Fibroblast of skin of right quadriceps (primary cell): ENCODE measurements at regions not wholly inside any gene's neighbourhood (a gene's known extent, or its start where the extent isn't known, plus 50 kb on each side); places are given as distances from the start of the nearest gene placed in this dataset.
"Not testable (repeated sequence)": the region's sequence is repeated elsewhere in the genome, so short reads cannot be mapped to it uniquely, and the experiment has no call there.

Experiments used
- DNase-seq: peaks from one replicate; pipeline ENCODE4 v3.0.0-alpha.2; 2013

DNA sequence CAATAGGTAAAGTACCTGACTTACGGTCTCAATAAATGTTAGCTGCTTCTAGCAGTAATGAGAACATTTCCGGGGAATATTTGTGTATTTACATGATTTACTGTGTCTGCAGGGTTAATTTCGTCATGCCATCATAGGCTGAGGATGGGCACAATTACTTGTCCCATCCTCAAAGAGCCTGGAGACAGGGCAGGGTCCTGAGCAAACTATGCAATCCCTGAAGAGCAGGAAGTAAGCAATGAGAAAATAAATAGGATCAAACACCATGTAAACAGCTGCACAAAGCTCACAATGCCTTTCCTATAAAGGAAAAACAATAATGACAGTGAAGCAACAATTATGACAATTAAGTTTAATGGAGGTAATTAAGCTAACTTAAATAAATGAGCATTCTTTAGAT is 114.6 kb upstream of the FOXQ1 start:
- DNase-seq: no peak

DNA sequence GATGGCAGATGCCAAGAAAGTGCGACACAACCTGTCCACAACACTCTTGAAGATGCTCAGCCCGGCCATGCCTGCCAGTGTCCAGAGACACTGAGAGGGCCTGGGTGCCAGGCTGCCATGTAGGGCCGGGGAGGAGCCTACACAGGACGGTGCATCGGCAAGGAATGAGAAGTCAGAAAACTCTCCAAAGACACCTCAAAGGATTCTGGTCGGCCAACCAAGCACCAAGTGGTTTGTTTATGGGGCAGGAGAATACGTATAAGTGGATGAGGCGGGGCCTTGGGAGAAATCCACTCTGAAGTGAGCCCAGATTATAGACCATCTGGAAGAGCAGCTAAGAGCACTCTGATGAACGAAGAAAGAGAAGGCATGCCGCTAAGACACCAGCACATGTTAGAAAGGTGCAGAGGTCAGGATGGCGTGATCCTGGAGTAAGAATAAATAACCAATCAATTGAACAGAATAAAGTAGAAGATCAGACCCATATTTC is 120.7 kb upstream of the FOXQ1 start:
- DNase-seq: no peak

DNA sequence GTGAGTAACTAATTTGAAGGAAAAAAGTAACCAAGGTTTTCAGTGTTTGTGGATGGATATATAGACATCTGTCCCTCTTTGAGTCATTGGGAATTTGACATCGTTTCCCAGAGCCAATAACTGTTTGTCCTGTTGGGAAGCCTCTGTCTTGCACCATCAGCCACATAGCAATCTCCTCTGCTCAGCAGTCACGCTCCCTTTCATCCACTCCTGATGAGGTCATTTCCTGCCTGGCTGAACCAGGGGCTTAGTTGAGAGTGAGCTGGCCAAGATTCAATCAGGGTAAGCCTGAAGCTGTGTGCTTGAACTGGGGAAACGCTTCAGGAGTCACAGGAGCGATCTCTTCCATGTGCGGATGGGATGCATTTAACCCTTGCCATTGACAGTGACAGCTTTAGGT is 121.5 kb upstream of the FOXQ1 start:
- peak; percentile 95 for DNase-seq

DNA sequence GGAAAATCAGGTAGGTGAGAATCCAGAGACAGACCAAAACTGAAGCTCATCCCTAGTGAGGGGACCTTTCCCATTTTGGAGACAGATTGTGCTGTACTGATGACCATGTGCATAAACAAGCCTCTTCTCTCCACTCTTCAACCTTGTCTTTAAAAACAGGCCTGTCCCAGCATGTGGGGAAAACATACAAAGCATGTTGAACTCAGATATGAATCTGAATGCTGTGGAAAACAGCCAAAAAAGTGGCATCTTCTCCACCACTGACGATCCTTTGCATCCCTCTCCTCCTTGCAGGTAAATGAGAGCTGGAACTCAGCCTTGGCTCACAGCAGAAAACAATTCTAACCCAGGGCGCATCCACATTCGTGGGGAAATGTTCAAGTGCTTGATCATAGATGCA is 123.7 kb upstream of the FOXQ1 start:
- DNase-seq: no peak

DNA sequence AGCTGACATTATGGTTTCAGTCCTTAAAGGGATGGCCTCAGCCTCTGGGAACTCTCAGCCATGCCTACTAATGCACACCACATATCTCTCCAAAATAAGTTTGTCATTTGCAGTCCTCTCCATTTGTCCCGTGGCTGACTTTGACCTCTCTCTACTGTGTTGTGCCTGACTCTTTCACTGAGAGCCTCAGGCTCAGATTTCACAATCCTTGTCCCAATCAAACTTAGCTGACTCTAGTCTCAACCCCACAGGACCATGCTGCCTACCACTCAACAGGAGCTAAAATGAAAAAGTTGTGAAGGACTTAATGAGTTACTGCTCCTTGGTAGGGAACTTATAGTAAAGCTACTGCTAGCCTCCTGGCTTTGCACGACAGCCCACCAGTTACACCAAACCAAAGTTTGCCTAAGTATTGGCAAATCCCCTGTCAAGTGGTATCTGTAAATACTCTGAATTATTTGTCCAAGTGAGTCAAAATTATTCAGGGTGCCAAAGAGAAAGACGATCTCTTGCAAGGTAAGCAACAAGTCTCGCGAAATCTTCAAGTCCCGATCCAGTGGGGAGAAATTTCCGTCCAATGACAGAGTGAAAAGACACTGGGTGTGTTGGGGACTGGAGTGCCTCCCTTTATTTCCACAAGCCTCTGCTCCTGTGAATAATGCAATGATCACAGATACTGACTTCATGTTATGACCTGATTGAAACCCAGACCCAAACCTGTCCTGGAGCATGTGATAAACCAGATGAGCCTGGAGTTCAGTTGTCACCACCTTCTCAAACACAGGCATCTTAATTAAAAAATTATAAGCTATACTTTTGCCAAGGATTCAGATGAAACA is 124.4 kb upstream of the FOXQ1 start:
- DNase-seq: no peak

DNA sequence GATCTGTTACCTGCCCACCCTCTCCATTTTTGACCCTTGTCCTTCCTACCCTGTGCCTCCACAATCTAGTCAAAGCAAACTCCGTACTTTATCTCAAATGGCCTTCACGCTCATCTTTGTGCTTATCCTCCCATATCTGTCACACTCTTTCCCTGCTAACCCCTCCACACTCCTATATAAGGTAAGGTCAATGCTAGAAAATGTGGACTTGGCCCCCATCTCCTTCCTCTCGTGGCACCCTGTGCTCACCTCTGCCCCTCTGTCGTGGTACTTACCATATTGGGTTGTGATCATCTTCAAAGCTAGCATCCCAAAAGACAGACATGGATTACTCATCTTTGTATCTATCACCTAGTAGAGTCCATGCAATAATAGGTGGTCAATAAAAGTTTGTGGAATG is 127.6 kb upstream of the FOXQ1 start:
- no peak for DNase-seq

DNA sequence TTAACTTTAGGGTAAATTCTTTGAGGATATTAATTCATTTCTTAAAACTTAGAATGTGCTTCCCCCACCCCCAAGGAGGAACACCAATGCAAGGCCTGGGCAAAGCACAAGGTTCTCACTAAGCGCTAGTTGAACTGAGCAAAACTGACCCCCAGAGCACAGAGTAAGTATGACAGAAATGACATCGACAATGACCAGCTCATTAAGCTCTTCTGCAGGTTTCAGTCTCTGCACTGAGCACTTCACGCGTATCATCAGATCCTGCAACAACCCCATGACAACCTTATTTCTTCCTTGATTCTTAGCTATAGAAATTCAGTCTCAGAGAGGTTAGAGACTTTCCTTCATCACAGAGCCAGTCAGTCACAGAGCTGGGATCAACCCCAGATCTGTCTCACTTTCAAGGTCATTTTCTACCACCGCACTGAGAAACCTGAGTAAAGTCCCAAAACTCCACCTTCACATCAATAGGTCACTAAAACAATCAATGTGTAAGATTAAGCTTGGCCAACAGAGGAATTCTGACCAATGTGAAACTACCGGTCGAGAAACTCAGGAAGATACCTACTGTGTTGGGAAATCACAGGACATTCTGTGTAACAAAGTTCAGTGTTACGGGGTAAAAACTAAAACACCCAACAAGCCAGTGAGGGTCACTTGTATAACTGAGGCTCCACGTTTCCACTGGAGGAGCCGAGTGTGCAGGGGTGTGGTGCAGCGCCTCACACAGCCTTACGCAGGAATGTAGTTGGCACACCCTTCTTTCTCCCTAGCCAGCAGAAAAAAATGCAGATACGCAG is 129.0 kb upstream of the FOXQ1 start:
- DNase-seq: no peak

DNA sequence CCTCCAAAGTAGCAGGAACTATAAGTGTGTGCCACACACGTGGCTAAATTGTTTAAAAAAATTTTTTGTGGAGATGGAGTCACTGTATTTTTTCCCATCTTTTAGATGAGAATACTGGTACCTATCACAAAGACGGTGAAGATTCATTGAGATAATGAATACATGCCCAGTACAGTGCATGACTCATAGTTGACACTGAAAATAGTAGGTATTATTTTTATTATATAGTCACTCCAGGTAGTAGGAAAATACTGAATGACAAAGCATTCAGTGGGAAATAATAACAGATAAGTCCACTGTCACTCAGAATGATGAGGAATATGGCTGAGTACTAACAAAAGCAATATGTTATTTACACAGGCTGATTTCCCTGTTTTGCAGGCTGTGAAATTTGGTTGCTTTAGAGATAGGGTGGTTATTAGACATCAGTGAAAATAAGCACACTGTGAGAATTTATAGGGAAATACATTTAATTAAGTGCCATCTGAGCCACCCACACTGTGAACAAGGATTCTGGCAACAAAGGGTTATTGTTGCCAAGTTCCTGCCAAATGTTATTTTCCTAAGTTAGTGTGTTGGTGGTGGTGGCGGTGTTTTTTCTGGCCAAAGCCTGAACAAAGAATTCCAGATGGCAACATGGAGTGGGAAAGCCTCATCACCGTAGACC is 129.8 kb upstream of the FOXQ1 start:
- no peak for DNase-seq

DNA sequence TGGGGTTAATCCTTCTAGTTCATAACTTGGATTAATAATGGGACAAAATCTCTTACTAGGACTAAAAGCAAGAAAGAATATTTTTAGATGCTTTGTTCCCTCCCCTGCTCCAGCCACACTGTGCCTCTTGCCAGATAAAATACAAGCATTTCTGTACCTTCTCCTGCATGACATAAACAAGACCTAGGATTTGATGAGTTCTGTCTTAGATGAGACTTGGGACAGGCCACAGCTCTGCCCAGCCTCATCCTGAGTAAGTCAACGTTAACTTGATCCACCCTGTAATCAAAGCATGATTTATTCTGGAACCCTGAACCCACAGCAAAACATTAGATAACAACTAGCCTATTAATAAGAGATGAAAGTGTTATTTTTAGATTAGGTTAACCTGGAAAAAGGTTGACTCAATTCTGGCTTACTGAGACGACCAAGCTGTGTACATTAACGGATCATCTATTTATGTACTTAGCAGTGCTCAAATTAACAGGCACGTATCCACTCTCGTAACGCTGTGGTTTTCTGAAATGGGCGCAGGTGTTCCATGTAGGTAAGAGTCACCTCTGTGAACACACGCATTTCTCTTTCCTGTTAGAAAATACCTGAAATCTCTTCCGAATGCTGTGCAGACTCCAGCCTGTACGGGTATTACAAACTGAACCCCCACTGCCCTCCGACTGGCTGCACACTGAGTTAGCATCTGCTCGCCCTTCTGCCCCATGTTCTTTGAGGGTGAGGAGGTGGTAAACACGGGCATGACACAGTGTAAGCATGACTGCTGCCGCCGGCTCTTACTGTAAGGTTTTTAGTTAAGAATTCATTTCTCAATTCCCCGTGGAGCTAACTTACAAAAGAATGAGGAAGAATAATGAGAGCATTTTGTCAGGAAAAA is 132.1 kb upstream of the FOXQ1 start:
- no peak for DNase-seq

DNA sequence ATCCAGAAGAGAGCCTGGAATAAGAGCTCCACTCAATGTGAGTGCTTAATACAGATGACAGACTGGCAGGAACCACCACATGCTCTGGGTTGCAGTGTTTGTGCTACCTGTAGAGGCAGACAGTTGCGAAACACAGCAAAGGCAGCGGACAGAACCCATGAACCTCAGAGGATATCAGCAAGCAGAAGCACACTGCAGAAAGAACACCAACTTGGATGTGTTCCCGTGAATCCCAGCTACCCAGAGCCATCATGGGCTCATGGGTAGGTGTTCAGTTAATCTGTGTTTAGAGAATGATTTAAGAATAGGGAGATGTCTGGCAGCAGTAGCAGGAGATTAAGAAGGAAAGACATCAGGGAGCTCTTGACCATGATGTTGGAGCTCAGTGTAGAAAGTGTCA is 133.3 kb upstream of the FOXQ1 start:
- DNase-seq: no peak

DNA sequence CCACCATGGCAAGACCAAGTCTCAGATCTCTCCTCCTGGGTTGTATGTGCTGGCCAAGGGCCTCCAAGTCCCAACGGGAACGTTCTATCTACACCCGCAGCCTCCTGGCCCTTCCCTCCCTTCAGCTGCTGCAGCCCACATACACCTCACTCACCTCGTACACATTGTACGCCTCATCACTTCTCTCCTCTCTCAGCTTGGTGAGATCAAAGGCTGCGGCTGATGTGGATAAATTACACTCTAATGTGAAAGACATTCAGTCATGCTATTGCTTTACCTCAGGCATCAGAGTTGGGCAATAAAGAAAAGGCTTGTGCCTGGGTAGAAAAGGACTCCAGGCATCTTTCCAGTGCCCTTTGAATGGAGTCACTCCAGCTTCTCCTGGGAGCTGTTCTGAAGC is 135.3 kb upstream of the FOXQ1 start:
- no peak for DNase-seq

DNA sequence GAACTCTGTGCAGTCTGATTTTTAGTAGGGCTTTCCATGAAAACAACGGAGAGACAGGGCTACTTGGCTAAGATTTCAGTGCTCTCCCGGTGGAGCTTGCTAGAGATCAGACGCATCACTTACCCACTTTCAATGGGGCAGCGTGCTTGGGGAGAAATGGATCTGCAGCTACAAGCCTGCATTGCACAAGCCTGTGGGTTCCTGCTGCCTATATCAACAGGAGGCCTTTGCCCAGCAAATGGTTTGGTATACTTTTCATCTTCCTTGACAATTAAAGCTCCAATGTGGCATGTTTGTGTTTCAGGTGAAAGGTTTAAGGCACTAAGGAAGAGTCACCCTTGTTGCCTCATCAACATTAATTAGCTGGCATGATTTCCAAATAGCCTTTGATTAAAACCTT is 136.0 kb upstream of the FOXQ1 start:
- DNase-seq: no peak

DNA sequence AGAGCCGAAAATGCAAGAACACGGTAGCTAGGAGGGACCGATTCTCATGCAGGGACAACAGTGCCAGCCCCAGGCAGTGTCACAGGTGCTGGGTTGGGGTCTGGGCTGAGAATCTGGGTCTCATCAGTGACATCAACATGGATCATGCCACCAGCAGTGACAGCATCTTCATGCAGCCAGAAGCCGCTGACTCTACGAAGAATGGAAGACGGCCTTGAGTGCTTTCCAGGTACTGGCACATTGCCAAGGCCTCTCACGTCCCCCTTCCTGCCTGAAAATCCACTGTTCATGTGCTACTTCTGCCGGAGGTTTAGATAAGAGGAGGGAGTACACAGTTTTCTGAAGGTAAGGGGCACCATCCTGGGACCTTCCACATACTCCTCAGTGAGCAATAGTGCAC is 141.1 kb upstream of the FOXQ1 start:
- DNase-seq: peak; percentile 6

DNA sequence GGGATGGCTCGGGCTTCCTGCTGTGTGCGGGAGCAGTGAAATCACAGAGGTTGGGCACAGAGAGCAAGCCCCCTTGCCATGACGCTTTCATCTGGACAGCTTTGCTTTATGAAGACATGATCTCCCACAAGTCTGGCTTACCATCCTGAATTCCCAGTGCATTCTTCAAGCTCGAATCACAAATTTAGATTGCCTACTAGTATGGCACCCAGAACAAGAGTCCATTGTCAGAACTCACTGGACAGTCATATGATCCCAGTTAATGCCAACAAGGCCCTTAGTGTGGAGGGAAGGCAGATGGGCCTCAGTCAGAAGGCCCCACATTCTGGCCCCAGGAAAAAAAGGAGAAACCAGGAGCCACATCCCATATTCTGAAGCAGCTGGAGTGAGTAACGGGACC is 147.3 kb upstream of the FOXQ1 start:
- no peak for DNase-seq

DNA sequence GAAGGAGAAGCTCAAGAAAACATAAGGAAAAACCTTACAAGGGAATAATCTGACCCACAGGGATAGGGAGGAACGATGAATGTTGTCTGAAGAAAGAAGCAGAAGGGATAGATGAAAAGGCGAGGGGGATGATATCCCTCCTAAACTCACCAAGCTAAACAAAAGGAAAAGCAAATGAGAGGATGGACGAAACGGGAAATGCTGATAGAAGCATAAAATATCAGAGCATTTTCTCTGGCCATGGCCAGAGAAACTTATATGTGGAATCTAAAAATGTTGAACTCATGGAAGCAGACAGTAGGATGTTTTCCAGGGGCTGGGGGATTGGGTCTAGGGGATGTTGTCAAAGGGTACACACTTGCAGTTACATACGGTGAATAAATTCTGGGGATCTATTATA is 148.4 kb upstream of the FOXQ1 start:
- no peak for DNase-seq

DNA sequence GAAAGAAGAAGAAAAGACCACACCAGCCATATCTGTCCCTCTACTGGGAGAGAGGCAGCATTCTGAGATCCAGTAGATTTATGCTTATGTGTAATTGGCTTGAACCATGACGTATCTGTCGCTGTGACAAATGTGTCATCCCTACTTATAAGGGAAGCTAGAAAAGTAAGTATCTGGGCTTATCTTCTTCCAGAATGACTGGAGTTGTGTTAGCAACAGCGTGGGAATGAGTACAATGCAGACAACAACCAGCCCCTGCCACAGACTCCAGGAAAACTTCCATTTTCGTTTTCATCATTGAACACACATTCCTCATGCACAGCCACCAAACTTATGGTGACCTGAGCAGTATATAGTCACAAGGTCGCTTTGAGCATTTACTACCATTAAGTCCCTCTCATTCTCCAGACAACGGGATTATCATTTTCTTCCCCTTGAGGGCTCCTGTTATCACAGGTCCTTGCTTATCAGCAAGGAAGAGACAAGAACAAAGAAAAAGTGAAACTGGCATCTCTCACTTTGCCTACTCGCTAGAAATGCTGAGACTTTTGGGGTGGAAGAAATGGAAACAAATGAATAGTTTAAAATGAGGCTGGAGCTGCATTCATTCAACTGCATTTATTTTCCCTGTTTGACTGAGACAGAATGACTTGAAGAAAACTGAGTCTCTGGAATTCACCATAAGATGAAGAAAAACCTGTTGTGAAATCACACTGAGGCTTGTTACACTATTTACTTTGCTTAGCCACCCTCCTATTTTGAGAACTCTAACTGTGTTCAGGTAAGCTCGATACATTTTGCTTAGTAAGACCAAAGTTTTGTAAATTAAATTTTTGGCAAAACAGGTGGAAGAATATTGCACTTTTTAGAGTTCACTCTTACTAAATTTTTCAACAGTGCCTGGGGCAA is 149.3 kb upstream of the FOXQ1 start:
- DNase-seq: no peak

DNA sequence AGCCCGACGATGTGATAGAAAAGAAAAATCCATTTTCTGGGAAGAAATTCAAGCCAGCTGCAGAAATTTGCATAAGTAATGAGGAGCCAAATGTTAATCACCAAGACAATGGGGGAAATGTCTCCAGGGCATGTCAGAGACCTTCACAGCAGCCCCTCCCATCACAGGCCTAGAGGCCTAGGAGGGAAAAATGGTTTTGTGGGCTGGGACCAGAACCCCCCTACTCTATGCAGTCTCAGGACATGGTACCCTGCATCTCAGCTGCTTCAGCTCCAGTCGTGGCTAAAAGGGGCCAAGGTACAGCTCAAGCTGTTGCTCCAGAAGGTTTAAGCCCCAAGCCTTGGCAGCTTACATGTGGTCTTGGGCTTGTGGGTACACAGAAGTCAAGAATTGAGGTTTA is 155.5 kb upstream of the FOXQ1 start:
- DNase-seq: not testable (repeated sequence)

DNA sequence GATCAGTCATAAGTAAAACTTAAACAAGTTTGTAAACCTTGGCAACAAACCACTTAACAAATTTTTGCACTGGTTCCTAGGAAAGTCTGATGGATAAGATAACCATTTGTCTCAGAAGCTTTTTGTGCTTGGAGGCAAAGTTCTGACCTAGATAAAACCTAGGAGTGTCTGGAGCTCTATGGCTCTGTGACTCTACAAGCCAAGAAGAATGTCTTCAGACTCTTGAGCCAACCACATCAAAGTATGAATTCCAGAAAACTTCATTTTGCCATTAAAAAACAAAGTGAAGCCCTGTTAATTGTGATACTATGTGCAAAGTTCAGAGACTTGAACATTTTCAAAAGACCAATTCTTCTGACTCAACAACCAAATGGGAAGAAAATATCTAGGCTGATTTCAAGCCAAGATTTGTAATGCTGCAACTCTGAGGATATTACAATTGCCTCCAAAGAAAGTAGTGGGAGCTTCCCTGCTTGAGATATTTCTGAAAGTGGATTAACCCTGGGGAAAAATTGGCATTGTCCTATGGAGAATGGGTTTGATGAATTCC is 158.1 kb upstream of the FOXQ1 start:
- DNase-seq: no peak

DNA sequence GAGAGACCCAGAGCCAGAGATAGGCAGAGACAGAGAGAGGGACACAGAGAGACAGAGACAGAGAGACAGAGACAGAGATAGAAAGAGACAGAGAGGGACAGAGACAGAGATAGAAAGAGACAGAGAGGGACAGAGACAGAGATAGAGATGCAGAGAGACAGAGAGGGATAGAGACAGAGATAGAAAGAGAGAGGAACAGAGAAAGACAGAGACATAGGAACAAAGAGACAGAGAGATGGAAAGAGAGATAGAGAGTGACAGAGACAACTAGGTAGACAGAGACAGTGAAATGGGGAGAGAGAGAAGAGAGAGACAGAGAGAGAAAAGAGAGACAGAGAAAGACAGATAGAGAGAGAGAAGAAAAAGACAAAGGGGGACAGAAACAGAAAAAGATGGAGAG is 165.4 kb upstream of the FOXQ1 start:
- no peak for DNase-seq

DNA sequence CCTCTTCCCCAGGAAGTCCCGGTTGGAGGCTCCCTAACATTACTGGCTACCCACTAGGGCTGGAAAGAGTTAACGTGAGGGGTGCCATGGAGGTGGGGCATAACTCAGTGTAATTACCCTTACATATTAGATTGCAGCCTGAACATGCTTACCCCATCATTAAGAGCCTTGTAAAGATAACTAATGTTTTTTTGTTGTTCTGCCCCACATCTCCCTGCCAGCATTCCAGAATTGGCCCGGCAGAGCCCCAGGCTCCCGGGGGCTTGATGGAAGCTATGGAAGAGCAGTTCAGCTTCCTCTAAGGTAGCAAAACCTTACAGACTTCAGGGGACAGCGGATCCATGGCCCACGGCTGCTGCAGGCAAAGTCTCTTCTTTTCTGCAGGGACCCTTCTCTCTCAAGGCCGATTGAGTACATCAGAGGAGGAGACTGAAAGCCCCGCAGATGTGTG is 166.1 kb upstream of the FOXQ1 start:
- no peak for DNase-seq
